ENCODE measurements at regions not wholly inside any gene's neighbourhood (a gene's known extent, or its start where the extent isn't known, plus 50 kb on each side); places are given as distances from the start of the nearest gene placed in this dataset.

- Histone ChIP-seq H3K4me1 (ENCODE audit: insufficient read depth, insufficient read length) (no peaks in the 10 kb centered on the region), H3K9me3 (ENCODE audit: insufficient read depth, low read length) (no peaks in the 10 kb centered on the region), H3K9ac (ENCODE audit: insufficient read length, low read depth) (no peak overlapping the region), H3K27me3 (ENCODE audit: insufficient read depth, insufficient read length) (no peaks in the 10 kb centered on the region), H3K4me3 (ENCODE audit: insufficient read length, low read depth) (no peak overlapping the region), H3K36me3 (ENCODE audit: insufficient read depth, insufficient read length, low read length) (no peaks in the 10 kb centered on the region)
- TF ChIP-seq YY1 (IDR thresholded peaks at IDR 0.05; ENCODE audit: insufficient read depth, insufficient read length) (no peak), ZNF274 (IDR thresholded peaks at IDR 0.05; ENCODE audit: low read depth, low read length) (no peak), SUZ12 (IDR thresholded peaks at IDR 0.05; ENCODE audit: extremely low read depth, insufficient read depth, insufficient read length) (no peak)
- peak; percentile 38 for DNase-seq (ENCODE audit: low read depth, low spot score)
These were observed 297.1 kb downstream of the ETS1 start for GRCh38 chr11:128290106-128290840.

- DNase-seq (ENCODE audit: low read depth, low spot score), result no peak
- H3K4me1 ChIP-seq (ENCODE audit: insufficient read depth, insufficient read length), result no peaks in the 10 kb centered on the region
- H3K9me3 ChIP-seq (ENCODE audit: insufficient read depth, low read length), result no peaks in the 10 kb centered on the region
- H3K27me3 ChIP-seq (ENCODE audit: insufficient read depth, insufficient read length), result no peaks in the 10 kb centered on the region
- H3K36me3 ChIP-seq (ENCODE audit: insufficient read depth, insufficient read length, low read length), result no peaks in the 10 kb centered on the region
- no peak overlapping the region for H3K4me3 ChIP-seq (ENCODE audit: insufficient read length, low read depth)
- H3K9ac ChIP-seq (ENCODE audit: insufficient read length, low read depth), result no peak overlapping the region
- no peak for TF ChIP-seq YY1 (IDR thresholded peaks at IDR 0.05; ENCODE audit: insufficient read depth, insufficient read length)
These were observed 298.3 kb downstream of the ETS1 start for GRCh38 chr11:128289048-128289447.

GRCh38 chr11:128288368-128288767 lies 299.0 kb downstream of the ETS1 start:
- H3K27me3 ChIP-seq (ENCODE audit: insufficient read depth, insufficient read length), result no peaks in the 10 kb centered on the region
- no peak for DNase-seq (ENCODE audit: low read depth, low spot score)
- TF ChIP-seq SUZ12 (IDR thresholded peaks at IDR 0.05; ENCODE audit: extremely low read depth, insufficient read depth, insufficient read length) (no peak), YY1 (IDR thresholded peaks at IDR 0.05; ENCODE audit: insufficient read depth, insufficient read length) (no peak), ZNF274 (IDR thresholded peaks at IDR 0.05; ENCODE audit: low read depth, low read length) (no peak)

GRCh38 chr11:128285321-128285720 lies 302.0 kb downstream of the ETS1 start:
- Histone ChIP-seq H3K36me3 (ENCODE audit: insufficient read depth, insufficient read length, low read length) (no peaks in the 10 kb centered on the region), H3K4me3 (ENCODE audit: insufficient read length, low read depth) (no peak overlapping the region), H3K9me3 (ENCODE audit: insufficient read depth, low read length) (no peaks in the 10 kb centered on the region), H3K9ac (ENCODE audit: insufficient read length, low read depth) (no peak overlapping the region), H3K4me1 (ENCODE audit: insufficient read depth, insufficient read length) (no peaks in the 10 kb centered on the region), H3K27me3 (ENCODE audit: insufficient read depth, insufficient read length) (no peaks in the 10 kb centered on the region)
- TF ChIP-seq ZNF274 (IDR thresholded peaks at IDR 0.05; ENCODE audit: low read depth, low read length) (no peak), YY1 (IDR thresholded peaks at IDR 0.05; ENCODE audit: insufficient read depth, insufficient read length) (no peak), SUZ12 (IDR thresholded peaks at IDR 0.05; ENCODE audit: extremely low read depth, insufficient read depth, insufficient read length) (no peak)
- DNase-seq (ENCODE audit: low read depth, low spot score), result no peak

More at GRCh38 chr11:128288368-128288767, 299.0 kb downstream of the ETS1 start:
- Histone ChIP-seq H3K9ac (ENCODE audit: insufficient read length, low read depth) (no peak overlapping the region), H3K9me3 (ENCODE audit: insufficient read depth, low read length) (no peaks in the 10 kb centered on the region), H3K4me3 (ENCODE audit: insufficient read length, low read depth) (no peak overlapping the region), H3K36me3 (ENCODE audit: insufficient read depth, insufficient read length, low read length) (no peaks in the 10 kb centered on the region), H3K4me1 (ENCODE audit: insufficient read depth, insufficient read length) (no peaks in the 10 kb centered on the region)

GRCh38 chr11:128284634-128285033 lies 302.7 kb downstream of the ETS1 start:
- Histone ChIP-seq H3K4me1 (ENCODE audit: insufficient read depth, insufficient read length) (no peaks in the 10 kb centered on the region), H3K9ac (ENCODE audit: insufficient read length, low read depth) (no peak overlapping the region), H3K4me3 (ENCODE audit: insufficient read length, low read depth) (no peak overlapping the region), H3K36me3 (ENCODE audit: insufficient read depth, insufficient read length, low read length) (no peaks in the 10 kb centered on the region), H3K9me3 (ENCODE audit: insufficient read depth, low read length) (no peaks in the 10 kb centered on the region), H3K27me3 (ENCODE audit: insufficient read depth, insufficient read length) (no peaks in the 10 kb centered on the region)
- DNase-seq (ENCODE audit: low read depth, low spot score), result no peak
- TF ChIP-seq SUZ12 (IDR thresholded peaks at IDR 0.05; ENCODE audit: extremely low read depth, insufficient read depth, insufficient read length), result no peak
- TF ChIP-seq YY1 (IDR thresholded peaks at IDR 0.05; ENCODE audit: insufficient read depth, insufficient read length), result no peak
- no peak for TF ChIP-seq ZNF274 (IDR thresholded peaks at IDR 0.05; ENCODE audit: low read depth, low read length)

- Histone ChIP-seq H3K36me3 (ENCODE audit: insufficient read depth, insufficient read length, low read length) (no peaks in the 10 kb centered on the region), H3K9me3 (ENCODE audit: insufficient read depth, low read length) (no peaks in the 10 kb centered on the region), H3K4me1 (ENCODE audit: insufficient read depth, insufficient read length) (no peaks in the 10 kb centered on the region), H3K27me3 (ENCODE audit: insufficient read depth, insufficient read length) (no peaks in the 10 kb centered on the region), H3K9ac (ENCODE audit: insufficient read length, low read depth) (no peak overlapping the region), H3K4me3 (ENCODE audit: insufficient read length, low read depth) (no peak overlapping the region)
- no peak for DNase-seq (ENCODE audit: low read depth, low spot score)
- TF ChIP-seq YY1 (IDR thresholded peaks at IDR 0.05; ENCODE audit: insufficient read depth, insufficient read length) (no peak), SUZ12 (IDR thresholded peaks at IDR 0.05; ENCODE audit: extremely low read depth, insufficient read depth, insufficient read length) (no peak), ZNF274 (IDR thresholded peaks at IDR 0.05; ENCODE audit: low read depth, low read length) (no peak)
These were observed 303.9 kb downstream of the ETS1 start for GRCh38 chr11:128283451-128283850.

- no peak for DNase-seq (ENCODE audit: low read depth, low spot score)
- H3K27me3 ChIP-seq (ENCODE audit: insufficient read depth, insufficient read length), result no peaks in the 10 kb centered on the region
- H3K9ac ChIP-seq (ENCODE audit: insufficient read length, low read depth), result no peak overlapping the region
- no peaks in the 10 kb centered on the region for H3K36me3 ChIP-seq (ENCODE audit: insufficient read depth, insufficient read length, low read length)
- H3K4me1 ChIP-seq (ENCODE audit: insufficient read depth, insufficient read length), result no peaks in the 10 kb centered on the region
- H3K4me3 ChIP-seq (ENCODE audit: insufficient read length, low read depth), result no peak overlapping the region
- TF ChIP-seq YY1 (IDR thresholded peaks at IDR 0.05; ENCODE audit: insufficient read depth, insufficient read length), result no peak
- TF ChIP-seq ZNF274 (IDR thresholded peaks at IDR 0.05; ENCODE audit: low read depth, low read length), result no peak
- TF ChIP-seq SUZ12 (IDR thresholded peaks at IDR 0.05; ENCODE audit: extremely low read depth, insufficient read depth, insufficient read length), result no peak
- no peaks in the 10 kb centered on the region for H3K9me3 ChIP-seq (ENCODE audit: insufficient read depth, low read length)
These were observed 305.3 kb downstream of the ETS1 start for GRCh38 chr11:128282053-128282452.
